OCI-LY1 (cell line): ENCODE measurements at regions not wholly inside any gene's neighbourhood (a gene's known extent, or its start where the extent isn't known, plus 50 kb on each side); places are given as distances from the start of the nearest gene placed in this dataset.

Experiments used
- H2AFZ ChIP-seq: fragments of 200-600 bp; sonication (generic), shearing (Covaris generic); 2 replicates; pipeline ENCODE4 v1.6.0; 2014; ENCODE audit warnings: antibody characterized with exemption, mild to moderate bottlenecking, low read length
- H3F3A ChIP-seq: fragments of 200-600 bp; sonication (generic), shearing (Covaris generic); 2 replicates; pipeline ENCODE4 v1.6.0; 2014; ENCODE audit warnings: mild to moderate bottlenecking, antibody characterized with exemption, low read length, moderate library complexity; ENCODE audit not compliant: insufficient read depth
- H3K27ac ChIP-seq: fragments of 200-600 bp; sonication (generic); 2 replicates; pipeline ENCODE4 v1.5.1; 2014; ENCODE audit warnings: low read length, mixed run types, mild to moderate bottlenecking, low read depth; ENCODE audit not compliant: poor library complexity, severe bottlenecking
- H3K27me3 ChIP-seq: fragments of 200-600 bp; sonication (generic); 2 replicates; pipeline ENCODE4 v1.6.0; 2014; ENCODE audit warnings: antibody characterized with exemption, mild to moderate bottlenecking, low read length, moderate library complexity; ENCODE audit not compliant: insufficient read depth
- H3K36me3 ChIP-seq: fragments of 200-600 bp; sonication (generic); 2 replicates; pipeline ENCODE4 v1.6.1; 2014; ENCODE audit warnings: mild to moderate bottlenecking, antibody characterized with exemption, low read length, moderate library complexity, mixed read lengths; ENCODE audit not compliant: insufficient read depth
- H3K4me1 ChIP-seq: fragments of 200-600 bp; sonication (generic); 2 replicates; pipeline ENCODE4 v1.5.1; 2014; ENCODE audit warnings: mild to moderate bottlenecking, low read length, moderate library complexity; ENCODE audit not compliant: insufficient read depth, severe bottlenecking
- H3K4me2 ChIP-seq: fragments of 200-600 bp; sonication (generic), shearing (Covaris generic); 2 replicates; pipeline ENCODE4 v1.6.1; 2014; ENCODE audit warnings: low read length
- H3K4me3 ChIP-seq: fragments of 200-600 bp; sonication (generic); 2 replicates; pipeline ENCODE4 v1.5.1; 2014; ENCODE audit warnings: low read length, low read depth, mild to moderate bottlenecking, mixed read lengths; ENCODE audit not compliant: poor library complexity, severe bottlenecking
- H3K79me2 ChIP-seq: fragments of 200-600 bp; shearing (Covaris generic); 2 replicates; pipeline ENCODE4 v1.6.1; 2016; ENCODE audit warnings: mixed run types, low read length, mixed read lengths; ENCODE audit not compliant: insufficient read depth
- H3K9ac ChIP-seq: fragments of 200-600 bp; sonication (generic), shearing (Covaris generic); 2 replicates; pipeline ENCODE4 v1.6.1; 2014; ENCODE audit warnings: mild to moderate bottlenecking, low read length, mixed read lengths
- H3K9me2 ChIP-seq: fragments of 200-600 bp; sonication (generic), shearing (Covaris generic); 2 replicates; pipeline ENCODE4 v1.6.1; 2014; ENCODE audit warnings: low read depth, mild to moderate bottlenecking, low read length, mixed read lengths
- H3K9me3 ChIP-seq: fragments of 200-600 bp; shearing (Covaris generic); 2 replicates; pipeline ENCODE4 v1.6.1; 2014; ENCODE audit warnings: low read length, mixed read lengths
- H4K20me1 ChIP-seq: fragments of 200-600 bp; sonication (generic), shearing (Covaris generic); 2 replicates; pipeline ENCODE4 v1.6.0; 2016; ENCODE audit warnings: mild to moderate bottlenecking, low read length; ENCODE audit not compliant: insufficient read depth
- CTCF ChIP-seq: fragments of 200-600 bp; sonication (generic), shearing (Covaris generic); IDR thresholded peaks from 2 replicates; pipeline ENCODE4 v1.5.1; 2017; ENCODE audit warnings: mild to moderate bottlenecking, antibody characterized with exemption, low read length, moderate library complexity, mixed read lengths
- EZH2 ChIP-seq: fragments of 200-600 bp; sonication (generic), shearing (Covaris generic); IDR thresholded peaks from 2 replicates; pipeline ENCODE4 v1.8.0; 2017; ENCODE audit warnings: borderline replicate concordance, mixed run types, mild to moderate bottlenecking, antibody characterized with exemption, low read length, moderate library complexity, mixed read lengths

- Histone ChIP-seq H3K9ac (no peak overlapping the region), H3K27ac (no peak overlapping the region), H4K20me1 (no peaks in the 10 kb centered on the region), H3F3A (no peaks in the 10 kb centered on the region), H3K27me3 (no peaks in the 10 kb centered on the region), H3K9me2 (no peaks in the 10 kb centered on the region), H2AFZ (no peak overlapping the region), H3K36me3 (no peaks in the 10 kb centered on the region), H3K4me2 (no peak overlapping the region), H3K4me3 (no peak overlapping the region), H3K4me1 (no peaks in the 10 kb centered on the region), H3K9me3 (no peaks in the 10 kb centered on the region), H3K79me2 (no peaks in the 10 kb centered on the region)
- TF ChIP-seq EZH2: no peak
- TF ChIP-seq CTCF: no peak
These were observed 351.8 kb downstream of the GABRB3 start for GRCh38 chr15:26421065-26421464.

GRCh38 chr15:26395624-26396023, 377.2 kb downstream of the GABRB3 start:
- no peaks in the 10 kb centered on the region for H3K27me3 ChIP-seq
- TF ChIP-seq CTCF: no peak
- TF ChIP-seq EZH2: no peak
- H3F3A ChIP-seq: no peaks in the 10 kb centered on the region
- no peaks in the 10 kb centered on the region for H3K9me2 ChIP-seq
- H3K4me2 ChIP-seq: no peak overlapping the region
- H2AFZ ChIP-seq: no peak overlapping the region
- no peaks in the 10 kb centered on the region for H4K20me1 ChIP-seq
- no peak overlapping the region for H3K9ac ChIP-seq
- no peak overlapping the region for H3K27ac ChIP-seq
- H3K79me2 ChIP-seq: no peaks in the 10 kb centered on the region
- H3K36me3 ChIP-seq: no peaks in the 10 kb centered on the region
- H3K4me3 ChIP-seq: no peak overlapping the region
- no peaks in the 10 kb centered on the region for H3K4me1 ChIP-seq
- H3K9me3 ChIP-seq: no peaks in the 10 kb centered on the region

GRCh38 chr15:26394801-26395200, 378.1 kb downstream of the GABRB3 start:
- no peaks in the 10 kb centered on the region for H3K4me1 ChIP-seq
- no peaks in the 10 kb centered on the region for H4K20me1 ChIP-seq
- H3K27ac ChIP-seq: no peak overlapping the region
- H3K4me3 ChIP-seq: no peak overlapping the region
- no peaks in the 10 kb centered on the region for H3K27me3 ChIP-seq
- H2AFZ ChIP-seq: no peak overlapping the region
- no peak overlapping the region for H3K9ac ChIP-seq
- H3K9me2 ChIP-seq: no peaks in the 10 kb centered on the region
- no peaks in the 10 kb centered on the region for H3K79me2 ChIP-seq
- no peaks in the 10 kb centered on the region for H3K36me3 ChIP-seq
- no peaks in the 10 kb centered on the region for H3F3A ChIP-seq
- no peak for TF ChIP-seq CTCF
- TF ChIP-seq EZH2: no peak
- no peak overlapping the region for H3K4me2 ChIP-seq
- H3K9me3 ChIP-seq: no peaks in the 10 kb centered on the region
